Esophagus squamous epithelium (tissue), 4 donors: ENCODE measurements at regions not wholly inside any gene's neighbourhood (a gene's known extent, or its start where the extent isn't known, plus 50 kb on each side); places are given as distances from the start of the nearest gene placed in this dataset.

Experiments used
- CTCF ChIP-seq, 6 experiments: fragments of 450-650 bp in 4 of 6; fragments of 200-600 bp in 2 of 6; sonication (generic) in 2 of 6; IDR thresholded peaks; one replicate each; pipeline ENCODE4 v1.5.1; 2016 to 2019; ENCODE audit warnings: antibody characterized with exemption in 6 of 6, mild to moderate bottlenecking in 4 of 6, moderate library complexity in 4 of 6
- POLR2A ChIP-seq, 4 donors: fragments of 450-650 bp; IDR thresholded peaks; one replicate each; pipeline ENCODE4 v1.6.1; 2017; ENCODE audit warnings: antibody characterized with exemption in 4 of 4, mild to moderate bottlenecking in 4 of 4, moderate library complexity in 3 of 4

- TF ChIP-seq CTCF (IDR thresholded peaks at IDR 0.05) (no peak), POLR2A (IDR thresholded peaks at IDR 0.05) (no peak)
These were observed 626.6 kb upstream of the IGFBP7 start for GRCh38 chr4:57736781-57737180.
